ENCODE measurements at regions not wholly inside any gene's neighbourhood (a gene's known extent, or its start where the extent isn't known, plus 50 kb on each side); places are given as distances from the start of the nearest gene placed in this dataset.

GRCh38 chr1:117782056-117782455 is 147.4 kb downstream of the GDAP2 start:
- TF ChIP-seq, protein P1, sequence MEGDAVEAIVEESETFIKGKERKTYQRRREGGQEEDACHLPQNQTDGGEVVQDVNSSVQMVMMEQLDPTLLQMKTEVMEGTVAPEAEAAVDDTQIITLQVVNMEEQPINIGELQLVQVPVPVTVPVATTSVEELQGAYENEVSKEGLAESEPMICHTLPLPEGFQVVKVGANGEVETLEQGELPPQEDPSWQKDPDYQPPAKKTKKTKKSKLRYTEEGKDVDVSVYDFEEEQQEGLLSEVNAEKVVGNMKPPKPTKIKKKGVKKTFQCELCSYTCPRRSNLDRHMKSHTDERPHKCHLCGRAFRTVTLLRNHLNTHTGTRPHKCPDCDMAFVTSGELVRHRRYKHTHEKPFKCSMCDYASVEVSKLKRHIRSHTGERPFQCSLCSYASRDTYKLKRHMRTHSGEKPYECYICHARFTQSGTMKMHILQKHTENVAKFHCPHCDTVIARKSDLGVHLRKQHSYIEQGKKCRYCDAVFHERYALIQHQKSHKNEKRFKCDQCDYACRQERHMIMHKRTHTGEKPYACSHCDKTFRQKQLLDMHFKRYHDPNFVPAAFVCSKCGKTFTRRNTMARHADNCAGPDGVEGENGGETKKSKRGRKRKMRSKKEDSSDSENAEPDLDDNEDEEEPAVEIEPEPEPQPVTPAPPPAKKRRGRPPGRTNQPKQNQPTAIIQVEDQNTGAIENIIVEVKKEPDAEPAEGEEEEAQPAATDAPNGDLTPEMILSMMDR (tag by site-specific recombination; IDR thresholded peaks at IDR 0.05): no peak
- TF ChIP-seq OSR2 (tag by site-specific recombination; IDR thresholded peaks at IDR 0.05): no peak
- TF ChIP-seq REST (tag by site-specific recombination; IDR thresholded peaks at IDR 0.05): no peak
- no peak for TF ChIP-seq GLI4 (tag by site-specific recombination; IDR thresholded peaks at IDR 0.05)
- no peak for TF ChIP-seq ZNF302 (tag by site-specific recombination; IDR thresholded peaks at IDR 0.05; ENCODE audit: low read depth)
- no peak for TF ChIP-seq ZNF366 (tag by site-specific recombination; conservative IDR thresholded peaks at IDR 0.05)
- TF ChIP-seq, protein P2, sequence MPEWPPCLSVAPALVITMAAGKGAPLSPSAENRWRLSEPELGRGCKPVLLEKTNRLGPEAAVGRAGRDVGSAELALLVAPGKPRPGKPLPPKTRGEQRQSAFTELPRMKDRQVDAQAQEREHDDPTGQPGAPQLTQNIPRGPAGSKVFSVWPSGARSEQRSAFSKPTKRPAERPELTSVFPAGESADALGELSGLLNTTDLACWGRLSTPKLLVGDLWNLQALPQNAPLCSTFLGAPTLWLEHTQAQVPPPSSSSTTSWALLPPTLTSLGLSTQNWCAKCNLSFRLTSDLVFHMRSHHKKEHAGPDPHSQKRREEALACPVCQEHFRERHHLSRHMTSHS (tag by site-specific recombination; IDR thresholded peaks at IDR 0.05): no peak
- TF ChIP-seq ZNF221 (tag by site-specific recombination; IDR thresholded peaks at IDR 0.05; ENCODE audit: borderline replicate concordance): no peak
- no peak for TF ChIP-seq WT1 (tag by site-specific recombination; IDR thresholded peaks at IDR 0.05)

Data from HEK293 (cell line).